NCI-H345 treated with DMSO at 0.1 percent for 48 hours (cell line): ENCODE measurements at regions not wholly inside any gene's neighbourhood (a gene's known extent, or its start where the extent isn't known, plus 50 kb on each side); places are given as distances from the start of the nearest gene placed in this dataset.

ENCODE experiments used
- DNase-seq: peaks from one replicate; lab custom pipeline; 2025; ENCODE audit not compliant: unreplicated experiment; lab: John Stamatoyannopoulos, UW

DNA sequence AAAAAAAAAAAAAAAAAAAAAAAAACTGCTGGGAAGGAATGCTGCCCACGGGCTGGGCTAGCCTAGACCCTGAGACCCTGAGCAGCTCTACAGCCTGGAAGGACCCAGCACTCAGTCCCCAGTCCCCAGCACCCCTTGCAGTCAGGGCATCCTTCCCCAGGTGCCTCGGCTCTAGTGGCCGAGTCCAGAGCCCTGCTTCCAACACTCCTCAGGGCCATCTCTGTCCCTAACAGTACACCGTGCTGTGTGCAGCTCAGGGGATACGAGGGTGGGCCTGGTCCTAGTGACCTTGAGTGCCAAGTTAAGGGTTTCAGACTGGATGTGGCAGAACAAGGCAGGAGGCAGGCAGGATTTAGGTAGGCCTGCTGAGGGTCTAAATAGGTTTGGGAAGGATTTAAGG lies 50.2 kb upstream of the LRP8 start:
- DNase-seq = no peak

- peak; percentile 29 for DNase-seq
Measured at GRCh38 chr1:53378932-53379661, 51.2 kb upstream of the LRP8 start.

DNA sequence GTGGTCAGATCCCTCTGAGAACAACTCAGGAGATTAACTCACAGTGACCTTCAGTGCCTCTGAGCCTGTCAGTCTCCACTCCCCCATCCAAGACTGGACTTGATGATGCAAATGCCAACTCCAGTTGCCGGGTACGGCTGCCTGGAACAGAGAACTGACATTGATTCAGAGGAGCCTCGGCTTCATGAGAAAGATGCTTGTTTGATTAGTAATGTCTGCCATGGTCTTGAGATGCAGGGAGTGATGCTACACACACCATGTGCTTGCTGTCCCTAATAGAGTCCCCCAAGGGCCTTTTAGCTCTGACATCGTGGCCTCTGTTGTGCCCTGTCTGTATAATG lies 51.8 kb upstream of the LRP8 start:
- no peak for DNase-seq

GRCh38 chr1:53380296-53380695 lies 52.4 kb upstream of the LRP8 start:
- no peak for DNase-seq

DNA sequence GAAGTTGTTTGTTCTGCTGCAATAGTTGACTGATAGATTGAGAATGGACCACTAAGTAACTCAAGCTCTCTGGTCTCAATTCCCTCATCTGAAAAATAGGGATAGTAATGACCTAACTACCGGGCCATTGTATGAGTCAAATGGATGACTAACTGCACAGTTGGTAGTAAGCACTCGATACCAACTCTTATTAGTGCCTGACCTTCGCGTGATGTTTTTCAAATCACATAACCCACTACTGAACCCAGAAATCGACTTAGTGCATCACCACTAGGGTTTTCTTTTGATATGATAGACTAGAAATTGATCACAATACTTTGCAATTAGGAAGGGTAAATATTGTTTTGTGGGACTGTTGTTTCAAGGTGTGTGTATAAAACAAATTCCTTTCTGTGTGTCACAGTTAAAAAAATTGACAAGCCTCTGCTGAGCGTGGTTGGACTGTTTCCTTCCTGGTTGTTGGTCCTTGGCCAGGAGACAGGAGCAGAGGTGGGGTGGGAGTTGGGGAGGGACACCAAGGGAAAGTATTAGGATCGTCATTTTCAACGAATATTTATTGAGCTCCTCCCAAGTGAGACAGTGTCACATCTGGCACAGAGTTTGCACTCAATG lies 54.0 kb upstream of the LRP8 start:
- no peak for DNase-seq

DNA sequence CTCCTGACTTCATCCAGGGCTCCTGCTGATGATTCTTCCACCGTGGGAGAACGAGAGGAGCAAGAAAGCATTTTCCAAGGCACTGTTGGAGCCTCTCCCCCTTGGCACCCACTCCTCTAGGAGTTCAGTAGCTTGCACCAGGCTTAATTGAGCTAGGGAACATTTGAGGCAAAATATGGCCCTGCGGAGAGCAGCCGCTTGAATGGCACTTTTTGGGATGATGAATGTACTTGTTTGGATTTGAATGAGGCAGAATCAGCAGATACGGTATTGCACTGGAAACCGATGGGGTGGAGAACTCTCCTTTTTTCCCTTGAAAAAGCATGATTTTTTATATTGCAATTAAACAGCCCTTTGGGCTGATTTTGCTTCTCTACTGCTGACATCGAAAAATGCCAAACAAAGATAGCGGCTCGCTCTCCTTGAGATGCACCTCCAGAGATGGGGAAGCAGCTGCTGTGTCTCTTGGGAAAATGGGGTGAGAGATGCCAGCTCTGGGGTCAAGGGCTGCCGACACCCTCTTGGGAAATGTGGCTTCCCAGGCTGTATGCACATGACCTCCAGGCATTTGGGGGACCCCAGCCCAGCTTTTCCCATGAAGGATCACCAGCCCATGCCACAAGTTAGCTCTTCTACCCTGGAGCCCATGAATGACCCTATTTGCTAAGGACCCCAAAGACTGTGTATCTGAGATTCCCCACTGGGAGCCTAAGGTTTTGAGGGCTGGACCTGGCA lies 55.4 kb upstream of the LRP8 start:
- DNase-seq = no peak

DNA sequence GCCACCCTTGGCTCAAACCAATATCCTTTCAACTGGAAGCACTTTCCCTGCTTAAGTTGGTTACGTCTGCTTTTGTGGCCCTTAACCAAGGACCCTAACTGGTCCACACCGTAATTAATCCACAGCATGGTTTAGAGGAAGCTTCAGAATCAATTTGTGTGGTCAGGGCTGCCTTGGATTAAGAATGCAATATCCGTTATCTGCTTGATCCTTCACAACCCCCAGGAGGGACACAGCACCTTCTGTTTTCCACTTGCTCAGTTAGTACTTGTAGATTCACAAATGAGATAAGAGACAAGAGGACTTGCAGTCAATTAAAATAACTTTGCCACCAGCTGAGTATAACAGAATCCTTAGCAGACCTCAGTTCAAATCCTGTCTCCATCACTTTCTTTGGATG lies 56.9 kb upstream of the LRP8 start:
- no peak for DNase-seq

DNA sequence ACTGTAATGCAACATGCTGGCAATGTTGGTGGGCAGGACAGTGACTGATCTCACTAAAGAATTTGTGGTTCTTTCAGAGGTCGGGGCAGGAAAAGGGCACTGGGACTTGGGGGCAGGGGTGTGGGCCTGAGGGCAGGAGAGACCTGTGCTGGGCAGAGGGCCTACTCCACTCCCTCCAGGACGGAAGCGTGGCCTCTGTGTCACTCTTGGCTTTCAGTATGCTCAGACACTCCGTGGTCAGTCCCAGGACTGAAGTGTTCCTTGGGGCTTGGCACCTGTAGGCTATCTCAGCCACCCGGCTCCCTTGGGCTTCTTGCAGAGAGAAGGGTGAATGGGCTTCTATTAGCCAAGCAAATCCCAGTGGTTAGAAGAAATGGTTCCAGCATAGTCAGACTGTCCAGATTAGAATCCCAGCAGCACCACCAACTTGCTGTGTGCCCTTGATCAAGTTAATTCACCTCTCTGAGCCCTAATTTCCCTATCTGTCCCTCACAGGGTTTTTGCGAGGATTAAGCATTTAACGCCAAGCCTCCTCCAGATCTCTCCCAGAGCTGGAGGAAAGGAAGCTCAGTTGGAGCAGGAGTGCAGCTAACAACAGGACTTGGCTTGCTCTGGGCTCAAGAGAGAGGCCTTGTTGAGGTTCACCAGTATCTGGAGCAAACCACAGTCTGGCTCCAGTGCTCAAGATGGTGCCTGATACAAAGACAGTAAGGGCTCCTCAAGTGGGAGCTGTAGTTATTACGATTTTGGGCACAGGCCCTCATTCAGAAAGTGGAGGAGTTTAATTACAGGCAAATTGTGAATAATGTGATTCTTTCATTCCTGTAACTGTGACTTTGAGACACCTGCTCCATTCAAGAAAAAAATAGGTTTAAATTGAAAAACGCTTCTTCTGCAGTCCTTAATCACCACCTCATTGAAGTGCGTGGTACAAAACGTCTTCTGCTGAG lies 57.7 kb upstream of the LRP8 start:
- DNase-seq = no peak

DNA sequence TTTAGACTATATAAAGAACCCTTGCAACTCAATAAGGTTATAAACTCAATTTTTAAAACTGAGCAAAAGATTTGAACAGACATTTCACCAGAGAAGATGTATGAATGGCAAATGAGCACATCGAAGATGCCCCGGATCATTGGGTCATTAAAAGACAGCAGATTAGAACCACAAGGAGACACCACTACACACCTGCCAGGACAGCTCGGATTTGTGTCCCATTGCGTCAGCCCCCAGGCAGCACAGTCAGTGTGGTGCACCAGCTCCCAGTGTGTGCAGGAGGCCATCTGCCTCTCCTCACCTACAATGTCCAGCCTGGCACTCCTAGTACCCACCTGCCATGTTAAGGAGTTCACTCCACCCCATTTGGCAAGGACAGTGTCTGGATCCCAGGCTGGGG lies 61.1 kb upstream of the LRP8 start:
- no peak for DNase-seq

DNA sequence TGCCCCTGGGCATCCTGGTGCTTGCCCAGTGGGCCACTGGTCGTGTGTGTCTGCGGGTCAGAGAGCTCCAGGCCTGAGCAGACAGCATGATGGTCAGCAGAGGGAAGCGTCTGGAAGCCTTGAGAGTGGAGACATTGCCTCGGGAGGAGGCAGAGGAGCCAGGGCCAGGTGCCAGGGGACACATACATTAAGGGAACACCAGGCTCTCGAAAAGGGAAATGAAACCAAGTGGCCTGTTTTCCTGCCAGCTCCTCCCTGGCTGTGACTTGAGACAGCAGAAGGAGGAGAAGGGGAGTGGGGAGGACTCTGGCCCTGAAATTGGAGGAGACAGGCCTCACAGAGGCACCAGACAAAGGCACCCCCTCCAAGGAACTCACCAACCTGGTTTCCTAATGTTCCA lies 62.4 kb upstream of the LRP8 start:
- no peak for DNase-seq

DNA sequence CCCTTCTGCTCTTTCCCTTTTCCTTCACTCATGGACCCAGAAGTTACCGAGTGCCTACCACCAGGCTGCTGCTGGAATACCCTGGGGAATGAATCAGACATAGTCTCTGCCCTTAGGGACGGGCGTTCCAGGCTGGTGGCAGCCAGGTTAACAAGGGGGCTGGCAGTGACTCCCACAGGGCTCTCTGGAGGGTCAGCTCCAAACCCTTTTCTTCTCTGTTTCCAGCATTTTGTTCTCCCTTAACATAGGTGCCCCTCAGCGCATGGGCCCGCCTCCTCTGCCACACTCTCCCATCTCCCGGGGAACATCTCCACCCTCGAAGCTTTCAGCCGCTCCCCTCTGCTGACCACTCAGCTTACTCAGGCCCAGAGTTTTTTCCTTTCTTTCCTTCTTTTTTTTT lies 62.9 kb upstream of the LRP8 start:
- no peak for DNase-seq

- DNase-seq = no peak
Measured at GRCh38 chr1:53391296-53391695, 63.4 kb upstream of the LRP8 start.

DNA sequence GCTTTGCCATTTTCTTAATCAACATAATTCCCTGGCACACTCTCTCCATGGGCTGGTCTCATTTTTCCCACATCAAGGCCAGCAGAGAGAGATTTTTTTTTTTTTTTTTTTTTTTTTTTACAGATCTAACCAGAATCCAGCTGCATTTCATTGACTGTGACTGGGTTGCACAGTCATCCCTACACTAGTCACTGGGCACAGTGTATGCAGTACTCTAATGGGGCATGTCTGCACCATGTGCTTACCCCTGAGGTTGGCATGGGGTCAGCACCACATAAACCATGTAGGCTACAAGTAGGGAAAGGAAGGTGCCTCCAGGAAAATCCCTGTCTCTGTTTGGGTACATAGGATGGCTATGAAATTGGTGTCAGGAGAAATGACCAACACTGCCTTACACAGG lies 64.1 kb upstream of the LRP8 start:
- DNase-seq = no peak

GRCh38 chr1:53392460-53392859 lies 64.6 kb upstream of the LRP8 start:
- DNase-seq = no peak

- peak; percentile 49 for DNase-seq
Measured at GRCh38 chr1:53393325-53393792, 65.5 kb upstream of the LRP8 start.

DNA sequence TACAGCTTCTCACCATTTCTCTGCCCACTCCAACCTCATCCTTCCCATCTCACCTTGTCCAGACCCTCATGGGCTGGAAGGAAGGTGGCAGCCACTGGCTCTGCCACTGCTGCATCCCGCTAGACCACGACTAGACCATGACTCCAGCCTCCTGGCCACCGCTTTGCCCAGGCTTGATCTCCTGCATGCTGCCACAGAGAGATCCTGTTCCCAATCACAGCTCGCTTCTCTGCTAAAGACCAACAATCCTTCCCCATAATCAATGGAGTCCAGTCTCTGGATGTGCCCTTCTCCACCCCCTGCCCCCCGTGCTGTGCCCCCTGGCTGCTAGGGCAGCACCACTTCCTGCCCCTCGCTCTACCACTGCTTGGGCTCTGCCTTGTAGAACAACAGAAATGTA lies 64.9 kb upstream of the DMRTB1 start:
- DNase-seq = no peak

- no peak for DNase-seq
Measured at GRCh38 chr1:53395671-53396215, 63.5 kb upstream of the DMRTB1 start.

DNA sequence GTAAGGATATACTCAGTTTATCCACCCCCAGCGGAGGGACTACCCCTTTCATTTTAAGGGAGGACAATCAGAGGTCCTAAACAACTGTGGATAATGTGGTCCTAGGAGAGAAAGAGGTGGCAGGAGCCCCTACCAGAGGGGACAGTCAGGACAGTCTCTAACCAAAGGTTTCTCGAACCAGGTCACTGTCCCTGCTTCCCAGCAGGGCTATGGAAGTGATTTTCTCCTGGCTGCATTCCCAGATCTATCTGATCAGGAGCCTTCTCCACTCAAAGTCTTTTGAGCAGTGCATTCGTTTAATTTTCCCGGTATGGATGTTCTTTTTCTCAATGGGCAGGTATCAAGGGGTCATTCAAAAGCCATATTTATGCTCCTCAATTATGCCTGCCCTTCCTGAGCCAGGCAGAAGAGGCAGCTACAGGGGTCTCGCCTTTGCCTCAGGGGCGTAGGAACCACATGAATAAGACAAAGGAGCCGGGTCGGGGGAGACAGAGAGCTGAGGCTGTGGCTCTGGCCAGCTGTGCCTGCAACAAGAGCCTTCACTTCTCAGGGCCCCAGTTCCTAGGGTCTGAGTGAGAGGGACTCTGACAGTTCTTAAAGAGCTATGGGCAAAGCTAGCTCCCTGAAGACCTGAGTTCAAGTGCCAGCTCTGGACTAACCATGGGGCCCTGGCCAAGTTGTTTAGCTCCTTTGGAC lies 62.5 kb upstream of the DMRTB1 start:
- DNase-seq = no peak

GRCh38 chr1:53398091-53398490 lies 61.1 kb upstream of the DMRTB1 start:
- no peak for DNase-seq

- no peak for DNase-seq
Measured at GRCh38 chr1:53398576-53399365, 60.4 kb upstream of the DMRTB1 start.
